Natural killer cell (primary cell): ENCODE measurements at regions not wholly inside any gene's neighbourhood (a gene's known extent, or its start where the extent isn't known, plus 50 kb on each side); places are given as distances from the start of the nearest gene placed in this dataset.

ENCODE experiments used
- ATAC-seq, 3 donors: fragments of 150-1000 bp in 2 of 3; fragments of 200-7000 bp in 1 of 3; cut with Tn5 transposase; 1 replicate in 1 of 3; 2 replicates in 2 of 3; pipeline ENCODE4 v1.10.0; 2021; ENCODE audit warnings: mild to moderate bottlenecking in 2 of 3, moderate library complexity in 2 of 3
- DNase-seq, 2 donors: peaks; one replicate each; pipeline versions ENCODE4 v3.0.0 to v3.0.0-alpha.2; 2013 to 2021; ENCODE audit warnings: mixed read lengths in 1 of 2
- H3K27ac ChIP-seq: one replicate; pipeline ENCODE4 v1.5.1; 2013; ENCODE audit warnings: mild to moderate bottlenecking, low read length
- H3K27me3 ChIP-seq: one replicate; pipeline ENCODE4 v1.6.1; 2013; ENCODE audit warnings: low read length; ENCODE audit not compliant: control insufficient read depth, insufficient read depth
- H3K36me3 ChIP-seq: one replicate; pipeline ENCODE4 v1.6.1; 2013; ENCODE audit warnings: low read length; ENCODE audit not compliant: control insufficient read depth, insufficient read depth
- H3K4me1 ChIP-seq: one replicate; pipeline ENCODE4 v1.6.1; 2013; ENCODE audit warnings: low read length; ENCODE audit not compliant: control insufficient read depth, insufficient read depth
- H3K4me3 ChIP-seq: one replicate; pipeline ENCODE4 v1.5.1; 2013; ENCODE audit warnings: low read length
- H3K9me3 ChIP-seq: one replicate; pipeline ENCODE4 v1.6.1; 2013; ENCODE audit warnings: low read length; ENCODE audit not compliant: control insufficient read depth, insufficient read depth
- H3K27ac Mint-ChIP-seq, 2 donors: one replicate each; pipeline ENCODE4 v1.8.0; 2022; ENCODE audit warnings: mild to moderate bottlenecking in 2 of 2, mixed read lengths in 2 of 2, moderate library complexity in 1 of 2
- H3K27me3 Mint-ChIP-seq, 2 donors: one replicate each; pipeline ENCODE4 v1.8.0; 2022; ENCODE audit warnings: low read depth in 2 of 2, mixed read lengths in 2 of 2
- H3K36me3 Mint-ChIP-seq: one replicate; pipeline ENCODE4 v1.8.0; 2022; ENCODE audit warnings: mixed read lengths
- H3K4me1 Mint-ChIP-seq, 2 donors: one replicate each; pipeline ENCODE4 v1.8.0; 2022; ENCODE audit warnings: mixed read lengths in 2 of 2
- H3K4me3 Mint-ChIP-seq: one replicate; pipeline ENCODE4 v1.8.0; 2022; ENCODE audit warnings: mild to moderate bottlenecking, moderate library complexity, mixed read lengths
- H3K9me3 Mint-ChIP-seq, 2 donors: one replicate each; pipeline ENCODE4 v1.8.0; 2022; ENCODE audit warnings: mixed read lengths in 2 of 2
- WGBS: methylation state at CpG from one replicate; pipeline ENCODE4 v1.1.7; 2013; ENCODE audit warnings: missing lambda C conversion rate; ENCODE audit not compliant: insufficient coverage; 5-methylcytosine and 5-hydroxymethylcytosine counted together
- intact Hi-C: fragments of 100-400 bp; cut with micrococcal nuclease; formaldehyde crosslinking; loops from one replicate; pipeline ENCODE4 v1.14.2; 2022
- TF ChIP-seq, protein P1 (sequence below): fragments of 200-600 bp; IDR thresholded peaks from one replicate; pipeline ENCODE4 v1.8.0; 2022; ENCODE audit warnings: antibody characterized with exemption

- H3K36me3 Mint-ChIP-seq: no peaks in the 10 kb centered on the region
- no peaks in the 10 kb centered on the region for H3K27me3 ChIP-seq
- no peaks in the 10 kb centered on the region for H3K4me1 ChIP-seq
- TF ChIP-seq, protein P1, sequence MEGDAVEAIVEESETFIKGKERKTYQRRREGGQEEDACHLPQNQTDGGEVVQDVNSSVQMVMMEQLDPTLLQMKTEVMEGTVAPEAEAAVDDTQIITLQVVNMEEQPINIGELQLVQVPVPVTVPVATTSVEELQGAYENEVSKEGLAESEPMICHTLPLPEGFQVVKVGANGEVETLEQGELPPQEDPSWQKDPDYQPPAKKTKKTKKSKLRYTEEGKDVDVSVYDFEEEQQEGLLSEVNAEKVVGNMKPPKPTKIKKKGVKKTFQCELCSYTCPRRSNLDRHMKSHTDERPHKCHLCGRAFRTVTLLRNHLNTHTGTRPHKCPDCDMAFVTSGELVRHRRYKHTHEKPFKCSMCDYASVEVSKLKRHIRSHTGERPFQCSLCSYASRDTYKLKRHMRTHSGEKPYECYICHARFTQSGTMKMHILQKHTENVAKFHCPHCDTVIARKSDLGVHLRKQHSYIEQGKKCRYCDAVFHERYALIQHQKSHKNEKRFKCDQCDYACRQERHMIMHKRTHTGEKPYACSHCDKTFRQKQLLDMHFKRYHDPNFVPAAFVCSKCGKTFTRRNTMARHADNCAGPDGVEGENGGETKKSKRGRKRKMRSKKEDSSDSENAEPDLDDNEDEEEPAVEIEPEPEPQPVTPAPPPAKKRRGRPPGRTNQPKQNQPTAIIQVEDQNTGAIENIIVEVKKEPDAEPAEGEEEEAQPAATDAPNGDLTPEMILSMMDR: no peak
- 82% methylated on average over 2 of the region's 2 CpGs for WGBS
- no peak overlapping the region for H3K27ac ChIP-seq
- no peaks in the 10 kb centered on the region for H3K9me3 ChIP-seq
- peaks cover 0 to 19% of the 10 kb centered on the region in 2 donors for H3K27me3 Mint-ChIP-seq
- H3K4me3 Mint-ChIP-seq: no peak overlapping the region
- H3K27ac Mint-ChIP-seq: no peak overlapping the region
- no peaks in the 10 kb centered on the region for H3K9me3 Mint-ChIP-seq
- DNase-seq: no peak
- H3K4me3 ChIP-seq: no peak overlapping the region
- ATAC-seq: no peak
- H3K36me3 ChIP-seq: no peaks in the 10 kb centered on the region
- intact Hi-C loops: no loop called here
- no peaks in the 10 kb centered on the region for H3K4me1 Mint-ChIP-seq
These were observed 106.7 kb downstream of the OLFM4 start for GRCh38 chr13:53135301-53135700.

GRCh38 chr13:53136554-53137215 lies 108.1 kb downstream of the OLFM4 start:
- H3K4me1 Mint-ChIP-seq: no peaks in the 10 kb centered on the region
- WGBS: 88% methylated on average over 3 of the region's 3 CpGs
- no peak overlapping the region for H3K4me3 Mint-ChIP-seq
- Histone ChIP-seq H3K27ac (no peak overlapping the region), H3K36me3 (no peaks in the 10 kb centered on the region), H3K4me1 (no peaks in the 10 kb centered on the region), H3K9me3 (no peaks in the 10 kb centered on the region), H3K4me3 (no peak overlapping the region), H3K27me3 (no peaks in the 10 kb centered on the region)
- H3K27ac Mint-ChIP-seq: no peak overlapping the region
- TF ChIP-seq, protein P1: no peak
- no peaks in the 10 kb centered on the region for H3K9me3 Mint-ChIP-seq
- ATAC-seq (no peak), DNase-seq (no peak)
- H3K27me3 Mint-ChIP-seq: peaks cover 0 to 15% of the 10 kb centered on the region in 2 donors
- no peaks in the 10 kb centered on the region for H3K36me3 Mint-ChIP-seq
- intact Hi-C loops: no loop called here

DNA sequence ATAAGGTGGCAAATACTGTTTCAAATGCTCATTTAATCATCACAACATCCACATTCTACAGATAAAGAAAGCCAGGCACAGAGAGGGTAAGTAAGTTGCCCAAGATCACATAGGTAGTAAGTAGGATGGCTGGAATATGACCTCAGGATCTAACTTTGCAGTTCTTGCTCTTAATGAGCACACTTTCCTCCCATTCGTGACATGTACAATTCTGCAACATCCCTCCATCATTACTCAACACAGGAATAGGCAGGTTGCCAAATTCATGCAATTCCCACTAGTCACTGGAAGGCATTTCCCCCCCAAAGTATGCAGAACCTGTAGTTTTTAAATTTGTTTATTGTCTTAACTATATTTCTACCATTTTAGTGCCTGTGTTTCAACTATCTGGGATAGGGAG lies 109.2 kb downstream of the OLFM4 start:
- H3K27ac Mint-ChIP-seq: no peak overlapping the region
- no peaks in the 10 kb centered on the region for H3K9me3 ChIP-seq
- no peak overlapping the region for H3K4me3 ChIP-seq
- no peak overlapping the region for H3K4me3 Mint-ChIP-seq
- no peak overlapping the region for H3K27ac ChIP-seq
- TF ChIP-seq, protein P1: no peak
- no peak for ATAC-seq
- no peaks in the 10 kb centered on the region for H3K36me3 Mint-ChIP-seq
- H3K27me3 Mint-ChIP-seq: peaks cover 0 to 4% of the 10 kb centered on the region in 2 donors
- intact Hi-C loops: no loop called here
- H3K4me1 Mint-ChIP-seq: no peaks in the 10 kb centered on the region
- H3K4me1 ChIP-seq: no peaks in the 10 kb centered on the region
- DNase-seq: no peak
- no peaks in the 10 kb centered on the region for H3K27me3 ChIP-seq
- no peaks in the 10 kb centered on the region for H3K36me3 ChIP-seq
- 53% methylated on average over 1 of the region's 1 CpG for WGBS
- H3K9me3 Mint-ChIP-seq: no peaks in the 10 kb centered on the region
